ENCODE measurements at regions not wholly inside any gene's neighbourhood (a gene's known extent, or its start where the extent isn't known, plus 50 kb on each side); places are given as distances from the start of the nearest gene placed in this dataset.

DNA sequence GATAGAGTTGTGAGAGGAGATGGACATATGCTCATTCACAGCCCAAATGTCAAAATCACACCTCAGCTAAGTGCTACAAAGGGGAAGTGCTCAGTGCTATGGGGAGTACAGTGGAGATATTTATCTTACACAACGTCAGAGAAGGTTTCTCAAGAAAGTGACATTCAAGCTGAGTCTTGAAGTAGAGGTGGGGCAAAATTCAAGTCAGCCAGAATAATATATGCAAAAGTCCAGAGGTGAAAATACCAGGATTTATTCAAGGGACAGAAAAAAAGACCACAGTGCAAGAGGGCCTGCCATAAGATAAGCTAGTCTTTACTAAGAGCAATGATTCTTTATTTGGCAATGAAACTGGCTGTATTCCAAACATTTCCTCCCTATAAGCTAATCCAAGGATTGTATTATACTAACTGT lies 327.8 kb upstream of the PIK3R1 start:
- H3K9ac ChIP-seq (ENCODE audit: control insufficient read depth, extremely low read depth, insufficient read depth, low read length): no peak overlapping the region
- no peaks in the 10 kb centered on the region for H3K9me3 ChIP-seq (ENCODE audit: control insufficient read depth, low read depth, low read length)
- no peaks in the 10 kb centered on the region for H3K79me2 ChIP-seq (ENCODE audit: control insufficient read depth, insufficient read depth, low read length)
- FAIRE-seq: peak; percentile 13
- dilution Hi-C loops (cut with MboI; ENCODE audit: extremely low pct_ligation_motif_present, low sequenced_read_pairs): no loop called here
- H3K9me1 ChIP-seq (ENCODE audit: control insufficient read depth, extremely low read depth, insufficient read depth, low read length): no peaks in the 10 kb centered on the region
- no peaks in the 10 kb centered on the region for H3K27me3 ChIP-seq (ENCODE audit: control insufficient read depth, extremely low read depth, insufficient read depth, low read length)
- DNase-seq (ENCODE audit: low read depth, low spot score): no peak
- no peak overlapping the region for H2AFZ ChIP-seq (ENCODE audit: control insufficient read depth, low read length)
- H3K4me2 ChIP-seq (ENCODE audit: control insufficient read depth, extremely low read depth, insufficient read depth, low read depth, low read length): no peak overlapping the region
- no peaks in the 10 kb centered on the region for H4K20me1 ChIP-seq (ENCODE audit: control insufficient read depth, extremely low read depth, insufficient read depth, low read length)
- peaks cover 4% of the 10 kb centered on the region for H3K4me1 ChIP-seq (ENCODE audit: control insufficient read depth, extremely low read depth, insufficient read depth, low read length)
- TF ChIP-seq EZH2 (IDR thresholded peaks at IDR 0.05; ENCODE audit: low read length): no peak
- TF ChIP-seq CTCF (optimal IDR thresholded peaks at IDR 0.05 in 1 of 3, IDR thresholded peaks at IDR 0.05 in 1 of 3, conservative IDR thresholded peaks at IDR 0.05 in 1 of 3; ENCODE audit: extremely low read depth in 1 of 3, insufficient read depth in 2 of 3, low read length in 3 of 3): no peak
- H3K4me3 ChIP-seq (ENCODE audit: control insufficient read depth in 2 of 3, extremely low read depth in 1 of 3, insufficient read depth in 2 of 3, low read depth in 1 of 3, low read length in 3 of 3): no peak overlapping the region
- no peak overlapping the region for H3K27ac ChIP-seq (ENCODE audit: control insufficient read depth, insufficient read depth, low read length)
- H3K36me3 ChIP-seq (ENCODE audit: control insufficient read depth in 2 of 2, extremely low read depth in 1 of 2, insufficient read depth in 2 of 2, low read length in 2 of 2): no peaks in the 10 kb centered on the region

GRCh38 chr5:67886761-67887160 lies 328.8 kb upstream of the PIK3R1 start:
- no peak overlapping the region for H3K4me2 ChIP-seq (ENCODE audit: control insufficient read depth, extremely low read depth, insufficient read depth, low read depth, low read length)
- H3K4me3 ChIP-seq (ENCODE audit: control insufficient read depth in 2 of 3, extremely low read depth in 1 of 3, insufficient read depth in 2 of 3, low read depth in 1 of 3, low read length in 3 of 3): no peak overlapping the region
- no peaks in the 10 kb centered on the region for H3K9me3 ChIP-seq (ENCODE audit: control insufficient read depth, low read depth, low read length)
- no peaks in the 10 kb centered on the region for H3K36me3 ChIP-seq (ENCODE audit: control insufficient read depth in 2 of 2, extremely low read depth in 1 of 2, insufficient read depth in 2 of 2, low read length in 2 of 2)
- no peaks in the 10 kb centered on the region for H4K20me1 ChIP-seq (ENCODE audit: control insufficient read depth, extremely low read depth, insufficient read depth, low read length)
- TF ChIP-seq EZH2 (IDR thresholded peaks at IDR 0.05; ENCODE audit: low read length): no peak
- TF ChIP-seq CTCF (optimal IDR thresholded peaks at IDR 0.05 in 1 of 3, IDR thresholded peaks at IDR 0.05 in 1 of 3, conservative IDR thresholded peaks at IDR 0.05 in 1 of 3; ENCODE audit: extremely low read depth in 1 of 3, insufficient read depth in 2 of 3, low read length in 3 of 3): no peak
- no peak for DNase-seq (ENCODE audit: low read depth, low spot score)
- H3K9me1 ChIP-seq (ENCODE audit: control insufficient read depth, extremely low read depth, insufficient read depth, low read length): no peaks in the 10 kb centered on the region
- peaks cover 5% of the 10 kb centered on the region for H3K4me1 ChIP-seq (ENCODE audit: control insufficient read depth, extremely low read depth, insufficient read depth, low read length)
- FAIRE-seq: no peak
- no peaks in the 10 kb centered on the region for H3K79me2 ChIP-seq (ENCODE audit: control insufficient read depth, insufficient read depth, low read length)
- H3K9ac ChIP-seq (ENCODE audit: control insufficient read depth, extremely low read depth, insufficient read depth, low read length): no peak overlapping the region
- no peaks in the 10 kb centered on the region for H3K27me3 ChIP-seq (ENCODE audit: control insufficient read depth, extremely low read depth, insufficient read depth, low read length)
- H2AFZ ChIP-seq (ENCODE audit: control insufficient read depth, low read length): no peak overlapping the region
- dilution Hi-C loops (cut with MboI; ENCODE audit: extremely low pct_ligation_motif_present, low sequenced_read_pairs): no loop called here
- no peak overlapping the region for H3K27ac ChIP-seq (ENCODE audit: control insufficient read depth, insufficient read depth, low read length)
